GM19239 (cell line): ENCODE measurements at regions not wholly inside any gene's neighbourhood (a gene's known extent, or its start where the extent isn't known, plus 50 kb on each side); places are given as distances from the start of the nearest gene placed in this dataset.

ENCODE experiments used
- DNase-seq: peaks from one replicate; pipeline ENCODE4 v3.0.0; 2011; ENCODE audit warnings: low spot score; ENCODE audit not compliant: insufficient read length
- FAIRE-seq: peaks from 2 replicates; lab custom pipeline; 2011; peaks lifted over from hg19 to GRCh38; lab: Jason Lieb, UNC

- DNase-seq: no peak
- FAIRE-seq: no peak
Measured at GRCh38 chr12:115095073-115095748, 411.2 kb upstream of the TBX3 start.

DNA sequence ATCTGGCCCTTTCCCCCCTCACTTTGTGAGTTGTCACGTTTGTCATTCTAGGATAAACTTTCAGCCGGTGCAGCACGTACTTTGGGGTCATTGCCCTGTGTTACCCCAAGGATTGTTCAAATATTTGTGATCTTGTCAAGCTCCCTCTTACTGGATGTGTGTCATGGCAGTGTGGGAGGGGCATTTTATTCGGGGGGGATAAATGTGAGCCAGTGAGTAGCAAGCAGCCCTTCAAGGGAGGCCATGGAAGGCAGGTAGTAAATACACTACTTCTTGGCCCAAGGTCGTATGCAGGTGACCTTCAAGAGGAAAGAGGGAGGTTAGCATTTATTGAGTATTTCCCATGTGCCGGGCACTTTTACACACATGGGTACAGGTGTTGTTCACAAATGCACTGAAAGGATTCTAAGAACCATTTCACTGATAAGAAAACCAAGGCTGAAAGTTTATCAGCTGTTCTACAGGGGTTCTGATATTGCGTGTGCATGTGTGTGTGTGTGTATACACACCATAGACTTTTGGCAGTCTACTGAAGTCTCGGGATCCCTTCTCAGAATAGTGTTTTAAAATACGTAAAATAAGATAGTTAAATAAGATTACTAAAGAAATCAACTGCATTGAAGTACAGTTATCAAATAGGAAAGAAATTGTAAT lies 410.3 kb upstream of the TBX3 start:
- DNase-seq (no peak), FAIRE-seq (no peak)

DNA sequence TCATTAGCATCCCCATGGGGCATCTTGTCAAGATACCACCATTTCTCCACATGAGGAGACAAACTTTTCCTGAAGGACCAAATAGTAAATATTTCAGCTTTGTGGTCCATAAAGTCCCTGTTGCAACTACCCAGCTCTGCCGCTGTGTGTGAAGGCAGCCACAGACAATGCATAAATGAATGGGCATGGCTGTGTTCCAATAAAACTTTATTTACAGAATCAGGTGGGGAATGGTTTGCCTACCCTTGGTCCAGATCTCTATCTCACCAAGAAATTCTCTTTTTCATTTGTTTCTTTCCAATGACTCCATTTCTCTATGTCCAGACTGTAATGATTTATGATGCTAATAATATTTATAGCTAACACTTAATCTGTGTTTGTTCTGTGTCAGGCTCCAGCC lies 409.3 kb upstream of the TBX3 start:
- FAIRE-seq (no peak), DNase-seq (no peak)

DNA sequence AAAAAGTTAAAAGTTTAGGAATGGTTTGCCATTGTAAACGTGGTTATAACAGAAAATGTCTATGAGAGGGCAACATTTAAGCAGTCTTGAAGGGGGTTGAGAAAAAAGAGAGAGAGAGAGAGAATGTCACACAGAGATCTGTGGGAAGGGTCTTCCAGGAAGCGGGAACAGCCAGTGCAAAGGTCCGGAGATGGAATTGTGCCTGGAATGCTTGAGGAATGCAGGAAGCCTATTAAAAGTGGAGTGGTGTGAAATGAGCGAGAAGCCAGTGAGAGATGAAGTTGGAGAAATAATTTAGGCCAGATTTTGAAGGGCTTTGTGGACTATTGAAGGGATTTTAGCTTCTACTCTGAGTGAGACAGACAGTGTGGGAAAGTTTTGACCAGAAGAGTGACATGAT lies 406.8 kb upstream of the TBX3 start:
- no peak for FAIRE-seq

GRCh38 chr12:115088995-115089841 lies 405.2 kb upstream of the TBX3 start:
- DNase-seq (no peak), FAIRE-seq (no peak)

More for the DNA sequence above, 406.8 kb upstream of the TBX3 start:
- DNase-seq: no peak

DNA sequence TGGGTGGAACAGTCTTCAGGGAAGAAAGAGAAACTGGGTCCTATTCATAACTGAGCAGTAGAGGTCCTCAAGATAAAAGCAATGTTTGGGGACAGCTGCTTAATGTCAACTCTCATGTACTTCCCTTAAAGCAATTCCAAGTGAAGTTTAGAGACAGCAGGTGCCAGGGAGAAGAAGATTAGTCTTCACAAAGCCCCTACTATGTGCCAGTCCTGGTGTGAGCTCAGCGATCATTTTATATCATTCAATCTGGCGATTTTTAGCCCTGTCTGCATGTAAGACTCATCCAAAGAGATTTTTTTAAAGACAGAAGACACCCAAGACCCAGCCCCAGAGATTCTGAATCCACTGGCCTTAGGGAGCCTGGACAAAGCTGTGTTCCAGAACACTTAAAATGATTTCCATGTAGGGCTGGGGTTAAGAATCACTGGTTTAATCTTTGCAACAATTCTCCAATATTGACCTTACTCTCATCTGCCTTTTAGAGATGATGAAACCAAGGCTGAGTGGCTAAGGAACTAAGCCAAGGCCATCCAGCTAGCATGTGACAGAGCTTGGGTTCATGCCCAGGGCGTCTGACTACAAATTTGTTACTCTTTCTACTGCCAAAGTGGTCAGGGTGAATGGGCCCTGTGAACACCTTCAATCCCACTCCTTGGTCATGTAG lies 404.5 kb upstream of the TBX3 start:
- FAIRE-seq (no peak), DNase-seq (no peak)

DNA sequence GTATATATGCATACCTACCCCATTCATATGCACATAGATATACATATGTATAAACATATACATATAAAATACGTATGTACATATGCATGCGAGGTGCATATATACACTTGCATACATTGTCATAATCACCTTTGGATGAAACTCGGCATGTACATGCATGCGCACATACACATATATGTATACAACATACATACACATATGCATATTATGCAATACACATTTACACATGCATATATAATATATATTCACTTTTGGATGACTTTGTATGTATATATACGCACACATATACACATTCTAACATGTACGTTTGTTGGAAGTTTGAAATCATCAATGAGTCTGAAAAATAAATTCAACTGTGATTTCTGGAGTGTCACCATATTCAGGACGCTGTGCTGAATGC lies 401.6 kb upstream of the TBX3 start:
- no peak for FAIRE-seq
- no peak for DNase-seq

DNA sequence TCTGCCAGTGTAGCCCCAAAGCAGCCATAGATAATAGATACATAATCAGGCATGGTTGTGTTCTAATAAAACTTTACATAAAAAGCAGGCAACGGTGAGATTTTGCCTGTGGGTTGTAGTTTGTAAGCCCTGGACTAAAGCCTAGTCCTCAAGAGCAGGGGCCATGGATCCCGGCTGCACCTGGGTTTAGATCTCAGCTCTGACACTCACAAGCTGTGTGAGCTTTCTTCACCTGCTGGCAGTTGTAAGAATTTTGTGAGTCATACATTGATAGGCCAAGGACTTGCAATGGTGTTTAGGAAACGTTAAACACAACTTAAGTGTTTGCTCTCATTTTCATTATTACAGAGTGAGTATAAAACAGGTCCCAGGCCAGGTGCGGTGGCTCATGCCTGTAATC lies 395.8 kb upstream of the TBX3 start:
- DNase-seq: no peak
- no peak for FAIRE-seq

DNA sequence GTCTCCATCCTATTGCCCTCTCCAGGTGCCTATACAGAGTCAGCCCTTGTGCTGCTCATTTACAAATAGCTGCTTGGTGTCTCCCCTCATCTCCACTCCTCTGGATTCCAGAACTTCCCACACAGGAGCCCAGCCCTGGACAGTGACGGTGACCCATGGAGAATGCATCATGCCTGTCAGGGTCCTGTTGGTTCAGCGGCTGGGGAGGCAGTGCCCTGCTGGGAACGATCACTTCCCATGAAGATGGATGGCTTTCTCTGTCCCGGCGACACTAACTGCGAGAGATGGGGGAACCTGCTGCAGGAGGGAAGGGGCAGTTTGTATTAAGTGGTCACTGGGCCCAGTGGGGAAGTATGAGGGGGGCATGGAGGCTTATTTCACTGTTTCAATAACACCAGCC lies 395.0 kb upstream of the TBX3 start:
- DNase-seq (no peak), FAIRE-seq (no peak)

DNA sequence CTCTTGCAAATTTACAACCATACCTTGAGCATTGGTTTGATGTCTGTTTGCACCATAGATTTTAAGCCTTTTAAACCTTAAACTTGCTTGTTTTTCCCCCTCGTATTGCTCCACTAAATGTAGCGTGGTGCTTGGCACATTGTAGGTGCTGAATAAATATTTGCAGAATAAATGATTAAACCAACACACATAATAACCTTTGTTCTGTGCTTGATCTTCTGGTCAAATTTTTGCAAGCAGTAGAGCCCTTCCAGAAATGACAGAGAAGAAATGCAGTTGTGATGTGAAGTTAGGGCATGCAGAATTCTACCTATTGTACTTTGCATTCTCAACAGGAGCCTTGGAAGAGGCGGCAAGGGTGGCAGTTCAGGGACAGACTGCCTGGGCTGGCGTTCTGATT lies 394.4 kb upstream of the TBX3 start:
- no peak for DNase-seq
- no peak for FAIRE-seq

DNA sequence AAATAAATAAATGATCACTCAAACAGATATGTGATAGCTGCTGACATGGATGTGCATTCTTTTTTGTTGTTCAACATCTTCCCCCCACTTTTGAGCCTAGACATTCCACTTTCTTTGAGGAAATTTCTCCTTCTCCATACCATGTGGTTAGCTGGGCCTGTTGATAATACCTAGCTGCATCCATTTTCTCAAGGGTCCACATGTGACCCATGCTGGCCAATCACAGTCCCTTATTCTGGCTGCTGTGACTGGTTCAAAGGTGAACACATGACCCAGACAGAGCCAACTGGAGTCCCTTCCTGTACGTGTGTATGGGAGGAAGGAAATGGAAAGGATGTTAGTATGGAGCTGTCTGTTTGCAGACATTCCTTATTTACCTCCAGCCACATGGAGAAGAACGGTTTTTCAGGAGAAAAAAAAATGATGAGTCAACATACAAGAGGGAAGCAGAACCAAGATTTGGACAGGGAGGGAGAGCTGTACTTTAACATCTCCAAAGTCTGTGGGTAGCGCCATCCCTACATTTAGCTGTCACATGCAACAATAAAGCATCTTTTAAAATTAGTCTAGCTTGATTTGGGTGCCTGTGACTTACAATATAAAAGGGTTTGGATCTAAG lies 391.7 kb upstream of the TBX3 start:
- FAIRE-seq (no peak), DNase-seq (no peak)

GRCh38 chr12:115074617-115075016 lies 390.6 kb upstream of the TBX3 start:
- DNase-seq (no peak), FAIRE-seq (no peak)

DNA sequence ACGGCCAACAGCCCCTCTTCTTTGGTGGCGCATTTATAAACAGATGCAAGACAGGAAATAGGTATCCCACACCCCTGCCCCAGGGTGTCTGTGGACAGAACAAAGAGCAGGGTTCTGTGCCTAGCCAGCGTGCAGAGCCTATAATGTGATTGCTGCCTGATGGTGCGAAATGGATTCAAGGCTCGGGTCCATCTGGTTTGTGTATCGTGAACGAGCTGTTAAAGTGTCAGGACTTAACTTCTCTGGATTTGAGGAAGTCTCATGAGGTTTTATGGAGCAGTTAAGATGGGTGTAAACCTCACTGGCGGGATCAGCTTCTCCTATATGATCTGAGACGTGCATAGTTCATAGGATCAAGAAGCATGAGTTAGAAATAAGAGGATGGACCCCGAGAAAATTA lies 388.7 kb upstream of the TBX3 start:
- DNase-seq (no peak), FAIRE-seq (no peak)

- FAIRE-seq (no peak), DNase-seq (no peak)
Measured at GRCh38 chr12:115070313-115070712, 386.3 kb upstream of the TBX3 start.

DNA sequence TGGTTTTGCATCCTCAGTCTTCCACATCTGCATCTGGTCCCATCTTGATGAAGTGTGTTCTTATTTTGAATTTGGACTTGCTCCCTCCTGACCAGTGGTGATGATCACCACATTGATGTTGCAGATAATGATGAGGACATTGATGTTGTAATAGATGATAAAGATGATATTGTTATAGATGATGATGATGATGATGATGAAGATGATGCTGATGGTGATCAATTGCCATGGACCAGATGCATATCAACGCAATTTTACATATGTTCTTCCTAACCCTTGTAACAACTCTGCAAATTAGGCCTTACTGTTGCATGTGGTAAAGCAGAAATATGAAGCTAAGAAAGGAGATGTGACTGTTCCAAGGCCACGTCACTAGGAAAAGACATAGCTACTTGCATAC lies 380.3 kb upstream of the TBX3 start:
- no peak for DNase-seq
- FAIRE-seq: no peak

- DNase-seq: no peak
- FAIRE-seq: no peak
Measured at GRCh38 chr12:115062741-115063140, 378.8 kb upstream of the TBX3 start.

DNA sequence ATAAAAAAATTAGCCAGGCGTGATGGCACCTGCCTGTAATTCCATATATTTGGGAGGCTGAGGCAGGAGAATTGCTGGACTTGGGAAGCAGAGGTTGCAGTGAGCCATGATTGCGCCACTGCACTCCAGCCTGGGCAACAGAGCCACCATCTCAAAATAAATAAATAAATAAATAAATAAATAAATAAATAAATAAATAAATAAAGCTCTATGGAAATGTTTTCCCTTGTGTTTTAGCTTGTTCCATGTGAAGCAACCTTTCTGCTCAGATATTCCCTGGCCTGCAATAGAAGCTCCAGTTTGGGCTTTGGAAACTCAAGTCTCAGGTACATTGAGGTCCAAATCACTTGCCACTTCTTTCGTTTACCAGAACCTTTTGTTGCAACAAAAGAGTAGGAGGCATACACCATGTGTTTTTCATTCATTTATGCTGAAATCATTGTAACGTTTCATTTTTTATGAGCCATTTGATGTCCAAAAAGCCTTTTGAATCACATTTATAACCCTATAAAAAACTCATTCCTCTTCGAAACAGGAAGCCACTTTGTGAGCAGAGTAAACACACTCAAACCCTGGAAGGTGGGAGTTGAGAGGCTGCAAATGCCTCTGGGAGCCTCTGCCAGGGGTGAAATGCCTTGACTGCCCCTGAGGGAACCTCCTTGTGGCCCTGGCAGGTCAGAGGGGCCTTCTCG lies 376.6 kb upstream of the TBX3 start:
- DNase-seq: no peak
- FAIRE-seq: no peak

GRCh38 chr12:115057445-115057844 lies 373.5 kb upstream of the TBX3 start:
- no peak for FAIRE-seq
- DNase-seq: no peak

DNA sequence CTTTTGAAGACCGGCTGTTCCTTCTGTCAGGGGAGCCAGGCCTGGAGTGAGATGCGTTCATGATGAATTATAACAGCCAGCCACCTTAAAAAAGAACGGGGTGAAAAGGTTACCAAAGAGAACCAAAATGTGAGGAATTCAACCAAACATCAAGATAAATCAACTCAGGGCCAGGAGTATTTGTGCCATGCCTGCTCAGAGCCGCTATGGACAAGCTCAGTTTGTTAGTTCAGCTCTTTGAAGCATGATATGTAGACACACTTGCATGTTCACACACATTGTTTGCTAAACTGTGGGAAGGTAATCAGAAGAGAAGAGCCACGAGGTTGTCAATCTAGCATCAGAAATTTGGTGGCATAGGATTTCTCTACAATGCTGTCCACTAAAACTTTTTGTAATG lies 367.4 kb upstream of the TBX3 start:
- FAIRE-seq: no peak

DNA sequence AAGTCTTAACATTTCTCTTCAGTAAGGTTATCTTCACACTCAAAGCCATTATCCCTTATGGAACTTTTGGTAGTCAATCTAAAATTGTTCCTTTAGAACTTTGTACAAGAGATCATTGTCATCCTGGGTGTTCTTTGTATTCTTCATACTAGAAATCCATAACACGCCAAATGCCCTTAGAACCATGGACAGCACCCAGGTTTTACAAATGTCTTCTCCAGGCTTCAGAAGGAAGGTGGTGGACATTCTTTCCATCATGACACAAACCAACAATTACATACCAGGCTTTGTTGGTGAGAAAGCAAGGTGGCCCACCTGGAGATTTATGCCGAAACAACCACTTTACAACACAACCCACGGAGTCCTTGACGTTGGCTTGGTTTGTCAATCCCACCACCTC lies 365.6 kb upstream of the TBX3 start:
- FAIRE-seq: no peak
- no peak for DNase-seq

More for the DNA sequence above, 367.4 kb upstream of the TBX3 start:
- DNase-seq: no peak
